GM21515 (cell line): ENCODE measurements at regions not wholly inside any gene's neighbourhood (a gene's known extent, or its start where the extent isn't known, plus 50 kb on each side); places are given as distances from the start of the nearest gene placed in this dataset.
"Not testable (repeated sequence)": the region's sequence is repeated elsewhere in the genome, so short reads cannot be mapped to it uniquely, and the experiment has no call there.

Experiments
- ATAC-seq: cut with Tn5 transposase; IDR thresholded peaks from one replicate; pipeline ENCODE4 v1.9.1; 2021; ENCODE audit not compliant: unreplicated experiment

GRCh38 chr1:37368665-37369315 is 105.6 kb upstream of the ZC3H12A start:
- ATAC-seq, result not testable (repeated sequence)

GRCh38 chr1:37372302-37372701 is 102.1 kb upstream of the ZC3H12A start:
- ATAC-seq, result no peak

- ATAC-seq, result no peak
Measured at GRCh38 chr1:37372711-37373110, 101.7 kb upstream of the ZC3H12A start.

GRCh38 chr1:37373413-37373812 is 101.0 kb upstream of the ZC3H12A start:
- no peak for ATAC-seq

- not testable (repeated sequence) for ATAC-seq
Measured at GRCh38 chr1:37380546-37380945, 93.8 kb upstream of the ZC3H12A start.

- ATAC-seq, result no peak
Measured at GRCh38 chr1:37387854-37388253, 86.5 kb upstream of the ZC3H12A start.

- ATAC-seq, result no peak
Measured at GRCh38 chr1:37389327-37389726, 85.1 kb upstream of the ZC3H12A start.

GRCh38 chr1:37391211-37392011 is 83.0 kb upstream of the ZC3H12A start:
- no peak for ATAC-seq

- ATAC-seq, result no peak
Measured at GRCh38 chr1:37392051-37392450, 82.3 kb upstream of the ZC3H12A start.

GRCh38 chr1:37393173-37394120 is 80.9 kb upstream of the ZC3H12A start:
- ATAC-seq, result no peak

GRCh38 chr1:37394574-37395464 is 79.6 kb upstream of the ZC3H12A start:
- no peak for ATAC-seq

- ATAC-seq, result no peak
Measured at GRCh38 chr1:37398096-37398495, 76.3 kb upstream of the ZC3H12A start.

- ATAC-seq, result no peak
Measured at GRCh38 chr1:37399205-37399604, 75.2 kb upstream of the ZC3H12A start.

- ATAC-seq, result no peak
Measured at GRCh38 chr1:37399830-37400464, 74.4 kb upstream of the ZC3H12A start.

GRCh38 chr1:37400466-37401225 is 73.7 kb upstream of the ZC3H12A start:
- ATAC-seq, result no peak

GRCh38 chr1:37403166-37403565 is 71.2 kb upstream of the ZC3H12A start:
- no peak for ATAC-seq

GRCh38 chr1:37404711-37405110 is 69.7 kb upstream of the ZC3H12A start:
- ATAC-seq, result no peak

- ATAC-seq, result no peak
Measured at GRCh38 chr1:37410105-37410504, 64.3 kb upstream of the ZC3H12A start.

- ATAC-seq, result no peak
Measured at GRCh38 chr1:37410815-37411214, 63.6 kb upstream of the ZC3H12A start.
